Hepatocyte (in vitro differentiated cells): ENCODE measurements at regions not wholly inside any gene's neighbourhood (a gene's known extent, or its start where the extent isn't known, plus 50 kb on each side); places are given as distances from the start of the nearest gene placed in this dataset.

ENCODE experiments used
- EZH2 ChIP-seq: fragments of 200-600 bp; sonication (generic); IDR thresholded peaks from 2 replicates; pipeline ENCODE4 v1.6.1; 2016; ENCODE audit warnings: antibody characterized with exemption, mild to moderate bottlenecking, borderline replicate concordance
- TF ChIP-seq, protein P1 (sequence below): fragments of 200-600 bp; sonication (generic); IDR thresholded peaks from 2 replicates; pipeline ENCODE4 v1.5.1; 2016; ENCODE audit warnings: antibody characterized with exemption, mild to moderate bottlenecking; ENCODE audit not compliant: poor library complexity

DNA sequence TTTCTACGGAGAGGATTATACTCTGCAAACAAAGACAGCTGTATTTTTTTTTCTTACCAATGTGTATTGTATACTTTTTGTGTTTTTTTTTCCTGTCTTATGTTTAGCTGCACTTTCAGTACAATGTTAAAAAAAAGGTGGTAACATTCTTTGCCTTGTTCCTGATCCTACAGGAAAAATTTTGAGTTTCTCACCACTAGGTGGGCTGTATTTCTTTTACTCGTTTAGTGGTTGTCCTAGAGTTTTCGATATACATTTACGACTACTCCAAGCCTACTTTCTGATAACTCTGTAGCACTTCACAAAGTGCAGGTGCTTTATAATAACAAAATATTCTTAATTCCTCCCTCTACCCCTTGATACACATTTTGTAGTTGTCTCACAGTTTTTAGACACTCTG lies 652.2 kb downstream of the UQCRFS1 start:
- TF ChIP-seq, protein P1, sequence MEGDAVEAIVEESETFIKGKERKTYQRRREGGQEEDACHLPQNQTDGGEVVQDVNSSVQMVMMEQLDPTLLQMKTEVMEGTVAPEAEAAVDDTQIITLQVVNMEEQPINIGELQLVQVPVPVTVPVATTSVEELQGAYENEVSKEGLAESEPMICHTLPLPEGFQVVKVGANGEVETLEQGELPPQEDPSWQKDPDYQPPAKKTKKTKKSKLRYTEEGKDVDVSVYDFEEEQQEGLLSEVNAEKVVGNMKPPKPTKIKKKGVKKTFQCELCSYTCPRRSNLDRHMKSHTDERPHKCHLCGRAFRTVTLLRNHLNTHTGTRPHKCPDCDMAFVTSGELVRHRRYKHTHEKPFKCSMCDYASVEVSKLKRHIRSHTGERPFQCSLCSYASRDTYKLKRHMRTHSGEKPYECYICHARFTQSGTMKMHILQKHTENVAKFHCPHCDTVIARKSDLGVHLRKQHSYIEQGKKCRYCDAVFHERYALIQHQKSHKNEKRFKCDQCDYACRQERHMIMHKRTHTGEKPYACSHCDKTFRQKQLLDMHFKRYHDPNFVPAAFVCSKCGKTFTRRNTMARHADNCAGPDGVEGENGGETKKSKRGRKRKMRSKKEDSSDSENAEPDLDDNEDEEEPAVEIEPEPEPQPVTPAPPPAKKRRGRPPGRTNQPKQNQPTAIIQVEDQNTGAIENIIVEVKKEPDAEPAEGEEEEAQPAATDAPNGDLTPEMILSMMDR: no peak
- no peak for TF ChIP-seq EZH2
